ENCODE measurements at regions not wholly inside any gene's neighbourhood (a gene's known extent, or its start where the extent isn't known, plus 50 kb on each side); places are given as distances from the start of the nearest gene placed in this dataset.

GRCh38 chr2:2795438-2796091 is 464.5 kb upstream of the MYT1L start:
- TF ChIP-seq CTCF (IDR thresholded peaks at IDR 0.05; ENCODE audit: poor library complexity) (no peak), EZH2 (IDR thresholded peaks at IDR 0.05; ENCODE audit: borderline replicate concordance) (no peak), EZH2phosphoT487 (IDR thresholded peaks at IDR 0.05; ENCODE audit: low read depth, severe bottlenecking, unreplicated experiment) (no peak)
